NCI-H82 (cell line): ENCODE measurements at regions not wholly inside any gene's neighbourhood (a gene's known extent, or its start where the extent isn't known, plus 50 kb on each side); places are given as distances from the start of the nearest gene placed in this dataset.
A peak's percentile ranks its signal among the peaks of the same experiment; 100 is the strongest.
"Not testable (repeated sequence)": the region's sequence is repeated elsewhere in the genome, so short reads cannot be mapped to it uniquely, and the experiment has no call there.

Source experiments
- DNase-seq: peaks from one replicate; lab custom pipeline; 2025; lab: John Stamatoyannopoulos, UW

DNA sequence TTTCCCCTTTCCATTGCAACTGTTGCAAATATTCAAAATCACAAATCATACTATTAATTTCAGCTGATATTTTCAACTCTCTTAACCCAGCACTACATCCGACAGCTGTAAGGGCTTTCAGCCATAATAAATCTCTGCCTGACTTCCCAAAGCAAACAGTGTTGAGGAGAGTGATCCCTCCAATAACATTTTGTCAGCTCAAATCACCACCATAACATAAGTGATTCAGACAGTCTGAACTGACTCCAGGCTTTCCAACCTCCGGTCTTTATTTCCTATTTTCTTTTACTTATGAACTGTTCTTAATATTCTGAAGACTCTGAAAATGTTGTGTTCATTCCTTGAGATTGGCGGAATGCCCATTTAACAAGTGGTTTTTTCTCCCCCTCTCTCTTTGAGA is 1085.9 kb downstream of the GATA3 start:
- peak; percentile 9 for DNase-seq

DNA sequence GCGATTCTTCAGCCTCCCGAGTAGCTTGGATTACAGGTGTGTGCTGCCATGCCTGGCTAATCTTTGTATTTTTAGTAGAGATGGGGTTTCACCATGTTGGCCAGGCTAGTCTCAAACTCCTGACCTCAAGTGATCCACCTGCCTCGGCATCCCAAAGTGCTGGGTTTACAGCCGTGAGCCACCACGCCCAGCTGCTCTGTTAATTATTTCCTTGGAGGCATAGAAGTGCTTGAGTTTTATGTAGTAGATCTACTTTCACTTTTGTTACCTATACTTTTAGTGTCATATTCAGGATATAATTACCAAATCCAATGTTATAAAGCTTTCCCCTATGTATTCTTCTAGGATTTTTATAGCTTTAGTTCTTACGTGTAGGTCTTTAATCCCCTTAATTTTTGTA is 1093.0 kb downstream of the GATA3 start:
- no peak for DNase-seq

DNA sequence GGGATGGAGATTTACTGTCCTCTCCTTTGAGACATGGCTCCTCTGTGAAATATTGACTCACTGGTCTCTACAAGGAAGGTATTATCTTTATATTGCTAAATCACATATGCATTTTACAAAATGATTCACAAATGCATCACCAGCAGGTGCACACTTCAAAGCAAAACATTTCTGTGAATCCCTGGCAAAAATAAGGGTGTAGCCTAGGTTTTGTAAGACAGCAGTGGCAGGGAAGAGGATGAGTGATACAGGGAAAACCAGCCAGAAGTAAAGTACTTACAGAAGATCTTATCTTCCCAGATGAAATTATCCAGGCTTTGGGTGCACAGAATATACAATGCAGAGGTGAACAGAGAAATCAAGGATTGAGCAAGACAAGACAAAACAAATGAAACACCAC is 1094.6 kb downstream of the GATA3 start:
- no peak for DNase-seq

DNA sequence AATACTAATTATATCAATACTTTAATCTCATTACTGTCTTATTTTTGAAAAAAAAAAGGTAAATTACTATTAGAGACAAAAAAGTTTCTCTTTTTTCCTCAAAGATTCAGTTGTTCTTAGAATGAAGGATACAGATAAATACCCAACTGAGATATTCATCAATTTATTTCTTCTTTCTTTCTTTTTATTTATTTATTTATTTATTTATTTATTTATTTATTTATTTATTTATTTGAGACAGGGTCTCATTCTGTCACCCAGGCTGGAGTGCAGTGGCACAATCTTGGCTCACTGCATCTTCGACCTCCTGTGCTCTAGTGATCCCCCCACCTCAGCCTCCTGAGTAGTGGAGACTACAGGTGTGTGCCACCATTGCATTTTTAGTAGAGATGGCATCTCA is 1098.6 kb downstream of the GATA3 start:
- DNase-seq: not testable (repeated sequence)

DNA sequence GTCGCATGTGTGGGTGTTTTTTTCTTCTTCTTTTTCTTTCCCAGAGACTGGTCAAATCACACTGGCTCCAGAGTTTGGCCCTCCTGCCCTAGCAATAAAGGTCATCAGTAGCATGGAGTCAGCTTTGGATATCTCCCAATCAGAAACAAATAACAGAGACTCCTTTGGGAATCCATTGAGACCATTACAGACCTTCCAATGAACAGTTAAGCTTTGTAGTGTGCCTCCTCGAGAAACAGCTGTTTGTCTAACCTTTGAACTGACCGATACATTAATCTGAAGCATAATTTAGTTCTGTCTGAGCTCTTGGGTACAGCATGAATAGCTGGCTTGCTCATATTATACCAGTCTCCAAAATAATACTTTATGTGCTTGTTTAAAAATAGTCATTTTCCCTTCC is 1103.2 kb downstream of the GATA3 start:
- no peak for DNase-seq

DNA sequence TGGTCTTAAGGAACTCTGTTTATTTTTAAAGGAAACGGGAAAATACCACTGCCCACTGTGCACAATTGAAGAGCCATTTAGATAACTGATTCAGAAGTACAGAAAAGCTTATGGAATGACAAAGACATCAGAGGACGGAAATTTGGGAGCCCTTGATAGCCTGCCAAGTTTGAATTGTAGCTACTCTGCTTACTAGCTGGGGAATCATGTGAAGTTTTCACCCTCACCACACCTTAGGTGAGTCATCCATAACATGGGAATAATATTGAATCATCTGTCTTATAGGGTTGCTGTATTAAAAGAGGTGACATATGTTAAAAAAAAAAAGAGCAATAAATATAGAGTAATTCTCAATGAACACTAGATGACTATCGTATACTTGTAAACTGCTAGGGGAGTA is 1104.2 kb downstream of the GATA3 start:
- no peak for DNase-seq

DNA sequence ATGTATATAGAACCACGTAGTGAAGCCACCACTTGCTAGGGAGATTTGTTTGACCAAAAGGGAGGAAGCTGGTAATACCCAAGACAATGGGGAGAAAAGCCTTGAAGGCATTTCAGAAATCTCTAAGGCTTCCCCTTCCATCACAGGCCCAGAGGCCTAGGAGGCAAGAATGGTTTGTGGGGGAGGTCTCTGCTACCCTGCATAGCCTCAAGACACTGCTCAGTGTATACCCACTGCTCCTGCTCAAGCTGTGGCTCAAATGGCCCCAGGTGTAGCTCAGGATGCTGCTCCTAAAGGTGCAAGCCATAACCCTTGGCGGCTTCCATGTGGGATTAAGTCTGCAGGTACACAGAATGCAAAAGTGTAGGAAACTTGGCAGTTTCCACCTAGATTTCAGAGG is 1105.8 kb downstream of the GATA3 start:
- no peak for DNase-seq

DNA sequence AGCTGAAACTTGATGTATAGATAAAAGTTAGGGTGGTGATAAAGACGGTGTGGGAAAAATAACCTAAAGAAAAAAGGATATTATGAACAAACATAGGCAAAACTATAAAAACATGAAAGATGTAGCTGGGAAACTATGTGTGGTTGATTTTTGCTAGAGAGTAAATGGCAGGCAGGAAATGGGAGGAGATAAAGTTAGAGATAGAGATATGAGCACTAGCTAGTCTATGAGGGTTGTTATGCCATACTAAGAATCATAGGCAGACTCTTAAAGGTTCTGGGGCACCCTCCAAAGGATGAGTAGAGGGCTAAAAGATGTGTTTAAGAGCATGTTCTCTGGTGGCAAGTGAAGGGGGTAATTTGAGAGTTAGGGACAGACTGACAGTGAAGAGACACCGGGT is 1109.2 kb downstream of the GATA3 start:
- DNase-seq: no peak

DNA sequence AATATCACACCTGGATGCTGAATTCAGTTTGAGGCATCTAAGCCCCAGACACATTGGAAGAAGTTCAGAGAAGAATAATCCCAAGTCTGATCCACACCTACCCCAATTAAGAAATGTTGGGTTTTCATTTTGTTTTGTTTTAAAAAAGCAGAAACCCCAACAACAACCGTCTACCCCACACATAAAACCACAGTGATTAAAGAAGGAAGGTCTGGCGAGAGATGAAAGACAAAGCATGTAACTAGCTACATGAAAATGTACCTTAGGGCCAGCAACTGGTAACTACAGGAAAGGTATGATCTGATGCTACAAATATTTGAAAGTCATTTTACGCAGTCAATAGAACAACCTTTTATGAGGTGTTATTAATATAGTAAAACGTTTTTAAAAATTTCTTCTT is 1112.3 kb downstream of the GATA3 start:
- DNase-seq: no peak

DNA sequence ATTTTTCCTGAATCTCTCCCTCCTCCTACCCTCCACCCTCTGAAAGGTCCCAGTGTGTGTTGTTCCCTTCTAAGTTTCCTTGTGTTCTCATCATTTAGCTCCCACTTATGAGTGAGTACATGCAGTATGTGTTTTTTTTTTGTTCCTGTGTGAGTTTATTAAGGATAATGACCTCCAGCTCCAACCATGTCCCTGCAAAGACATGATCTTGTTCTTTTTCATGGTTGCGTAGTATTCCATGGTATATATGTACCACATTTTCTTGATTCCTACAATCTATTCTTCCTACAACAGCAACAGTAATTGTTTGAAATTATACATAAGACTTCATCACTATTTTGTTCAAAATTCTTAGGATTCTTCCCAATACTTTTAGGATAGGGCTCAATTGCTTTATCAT is 1117.8 kb downstream of the GATA3 start:
- no peak for DNase-seq

DNA sequence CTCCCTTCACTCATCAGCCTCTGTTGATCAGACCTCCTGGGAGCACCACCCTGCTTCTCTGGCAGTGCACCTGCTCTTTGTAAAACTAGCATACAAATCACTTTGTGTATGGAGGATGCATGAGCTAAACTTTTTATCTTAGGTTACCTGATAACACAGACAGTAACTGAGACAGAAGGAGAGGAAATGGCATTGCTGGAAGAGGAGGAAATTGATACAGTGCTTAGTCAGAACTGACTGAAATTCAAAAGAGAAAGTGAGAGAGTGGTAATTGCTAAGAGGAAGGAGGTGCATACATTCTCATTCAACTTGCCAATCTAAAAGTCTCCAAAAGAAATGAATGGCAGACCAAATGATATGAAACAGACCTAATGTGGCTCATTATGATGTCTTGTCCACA is 1120.7 kb downstream of the GATA3 start:
- DNase-seq: no peak

DNA sequence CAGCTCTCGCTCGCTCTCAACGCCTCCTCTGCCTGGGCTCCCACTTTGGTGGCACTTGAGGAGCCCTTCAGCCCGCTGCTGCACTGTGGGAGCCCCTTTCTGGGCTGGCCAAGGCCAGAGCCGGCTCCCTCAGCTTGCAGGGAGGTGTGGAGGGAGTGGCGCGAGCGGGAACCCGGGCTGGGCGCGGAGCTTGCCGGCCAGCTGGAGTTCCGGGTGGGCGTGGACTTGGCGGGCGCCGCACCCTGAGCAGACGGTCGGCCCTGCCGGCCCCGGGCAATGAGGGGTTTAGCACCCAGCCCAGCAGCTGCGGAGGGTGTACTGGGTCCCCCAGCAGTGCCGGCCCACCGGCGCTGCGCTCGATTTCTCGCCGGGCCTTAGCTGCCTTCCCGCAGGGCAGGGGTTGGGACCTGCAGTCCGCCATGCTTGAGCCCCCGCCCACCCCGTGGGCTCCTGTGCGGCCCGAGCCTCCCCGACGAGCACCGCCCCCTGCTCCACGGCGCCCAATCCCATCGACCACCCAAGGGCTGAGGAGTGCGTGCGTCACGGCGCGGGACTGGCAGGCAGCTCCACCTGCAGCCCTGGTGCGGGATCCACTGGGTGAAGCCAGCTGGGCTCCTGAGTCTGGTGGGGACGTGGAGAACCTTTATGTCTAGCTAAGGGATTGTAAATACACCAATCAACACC is 1128.9 kb downstream of the GATA3 start:
- not testable (repeated sequence) for DNase-seq

DNA sequence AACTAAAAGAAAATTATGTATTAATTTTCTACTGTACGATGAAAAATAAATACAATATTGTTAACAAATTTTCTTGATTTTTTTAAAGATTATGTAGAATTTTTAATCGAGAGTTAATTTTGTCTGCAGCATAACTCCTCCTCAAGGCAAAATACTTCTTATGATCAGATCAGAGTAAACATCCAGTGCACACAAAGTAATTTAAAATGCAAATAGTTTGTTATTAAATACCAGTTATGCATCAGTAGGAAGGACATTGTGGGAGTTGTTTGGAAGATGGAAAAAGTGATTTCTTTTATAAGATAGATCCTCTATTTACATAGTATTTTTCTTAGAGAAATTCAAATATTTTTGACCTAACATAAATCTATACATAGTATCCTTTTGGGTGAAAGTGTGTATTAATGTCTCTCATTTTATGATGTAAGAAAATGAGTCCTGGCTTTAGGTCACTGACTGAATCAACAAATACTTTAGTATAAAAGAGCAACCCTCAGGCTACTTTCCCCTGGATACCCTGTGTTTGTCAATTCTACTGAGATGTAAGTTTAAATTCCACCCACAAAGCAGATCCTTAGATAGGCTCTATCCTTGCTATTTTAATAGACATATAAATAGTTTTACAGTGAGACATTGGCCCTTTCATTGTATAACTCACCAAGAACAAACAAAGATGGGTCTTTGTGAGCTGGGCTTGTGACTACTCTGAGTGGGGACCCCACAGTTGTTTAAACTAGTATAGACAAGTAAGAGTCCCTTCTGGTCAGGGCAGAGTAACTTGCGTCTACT is 1133.7 kb downstream of the GATA3 start:
- no peak for DNase-seq

DNA sequence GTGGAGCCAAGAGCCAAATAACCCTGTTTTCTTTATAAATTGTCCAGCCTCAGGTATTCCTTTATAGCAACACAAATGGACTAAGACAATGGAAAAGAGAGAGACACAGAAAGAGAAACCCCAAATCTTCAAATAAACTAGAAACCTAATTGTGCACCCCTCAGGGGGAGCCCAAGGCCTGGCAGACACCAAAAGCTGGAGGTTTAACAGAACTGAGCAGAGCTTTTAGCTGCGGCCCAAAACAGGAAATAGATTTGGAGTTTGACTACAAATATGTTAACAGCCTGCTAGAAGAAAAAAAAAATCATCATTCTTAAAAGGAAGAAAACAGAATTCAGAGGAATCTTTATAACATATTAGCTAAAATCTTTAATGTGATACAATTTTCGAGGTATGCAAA is 1135.0 kb downstream of the GATA3 start:
- DNase-seq: no peak

DNA sequence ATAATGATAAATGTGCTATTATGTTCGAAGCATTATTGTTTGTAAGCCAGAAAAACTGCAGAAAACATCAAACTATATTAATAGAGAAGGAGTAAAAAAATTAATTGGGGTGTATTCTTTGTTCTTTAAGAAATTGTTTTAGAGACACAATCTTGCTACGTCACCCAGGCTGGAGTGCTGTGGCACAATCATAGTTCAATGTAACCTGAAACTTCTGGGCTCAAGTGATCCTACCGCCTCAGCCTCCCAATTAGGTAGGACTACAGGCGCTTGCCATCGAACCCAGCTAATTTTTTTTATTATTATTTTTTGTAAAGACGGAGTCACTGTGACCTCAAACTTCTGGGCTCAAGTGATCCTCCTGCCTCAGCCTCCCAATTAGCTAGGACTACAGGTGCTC is 1138.6 kb downstream of the GATA3 start:
- no peak for DNase-seq

DNA sequence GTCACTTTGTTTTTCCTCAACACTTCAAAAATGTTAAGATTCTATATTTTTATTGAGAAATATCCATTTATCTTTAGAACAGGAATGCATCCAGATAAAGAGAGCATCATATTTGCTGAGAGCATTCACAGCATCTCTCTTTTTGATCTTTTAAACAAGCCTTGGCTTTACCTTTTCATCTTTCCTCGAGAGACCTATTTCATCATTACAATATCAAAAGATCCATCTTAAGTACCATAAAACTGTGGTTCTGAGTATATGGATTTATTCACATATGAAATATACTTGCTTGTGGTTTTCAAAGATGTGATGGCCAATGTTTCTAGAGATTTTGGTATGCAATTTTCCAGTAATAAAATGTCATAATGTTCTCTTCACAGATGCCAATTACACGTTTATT is 1140.9 kb downstream of the GATA3 start:
- no peak for DNase-seq

DNA sequence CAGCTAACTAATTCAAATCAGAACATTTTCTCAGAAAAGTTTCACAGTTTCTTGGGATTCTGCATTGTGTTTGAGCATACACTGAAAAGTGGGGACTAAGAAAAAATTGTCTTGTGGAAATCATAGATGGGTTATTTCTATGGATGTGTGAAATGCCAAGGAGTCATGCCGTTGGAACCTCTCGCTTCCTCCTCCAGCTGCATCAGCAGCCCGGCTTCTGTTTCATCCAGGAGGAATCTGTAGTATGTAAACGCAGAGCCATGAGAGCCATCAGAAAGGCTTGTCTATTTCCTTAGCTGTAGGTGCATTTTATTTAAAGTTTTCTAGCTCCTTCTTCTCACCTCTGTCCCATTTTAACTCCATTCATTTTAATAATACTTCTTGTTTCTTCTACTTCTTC is 1144.1 kb downstream of the GATA3 start:
- DNase-seq: no peak

DNA sequence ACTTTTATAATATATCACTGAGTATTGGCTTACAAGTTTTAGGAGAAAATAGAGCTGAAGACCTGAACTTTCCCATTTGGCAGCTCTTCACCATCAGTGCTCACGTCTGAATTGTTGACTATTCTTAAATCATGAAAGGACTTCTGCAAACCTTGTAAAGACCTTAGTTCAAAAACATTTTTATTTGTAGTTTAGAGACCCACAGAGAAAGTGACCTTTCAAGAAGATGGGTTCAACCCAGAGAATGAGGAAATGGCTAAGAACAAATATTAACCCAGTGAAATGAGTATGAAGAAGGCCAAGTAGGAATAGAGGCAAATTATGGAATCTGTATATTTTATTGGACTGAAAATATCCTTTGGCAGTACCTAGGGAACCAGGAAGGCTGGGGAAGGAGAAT is 1151.1 kb downstream of the GATA3 start:
- DNase-seq: no peak

DNA sequence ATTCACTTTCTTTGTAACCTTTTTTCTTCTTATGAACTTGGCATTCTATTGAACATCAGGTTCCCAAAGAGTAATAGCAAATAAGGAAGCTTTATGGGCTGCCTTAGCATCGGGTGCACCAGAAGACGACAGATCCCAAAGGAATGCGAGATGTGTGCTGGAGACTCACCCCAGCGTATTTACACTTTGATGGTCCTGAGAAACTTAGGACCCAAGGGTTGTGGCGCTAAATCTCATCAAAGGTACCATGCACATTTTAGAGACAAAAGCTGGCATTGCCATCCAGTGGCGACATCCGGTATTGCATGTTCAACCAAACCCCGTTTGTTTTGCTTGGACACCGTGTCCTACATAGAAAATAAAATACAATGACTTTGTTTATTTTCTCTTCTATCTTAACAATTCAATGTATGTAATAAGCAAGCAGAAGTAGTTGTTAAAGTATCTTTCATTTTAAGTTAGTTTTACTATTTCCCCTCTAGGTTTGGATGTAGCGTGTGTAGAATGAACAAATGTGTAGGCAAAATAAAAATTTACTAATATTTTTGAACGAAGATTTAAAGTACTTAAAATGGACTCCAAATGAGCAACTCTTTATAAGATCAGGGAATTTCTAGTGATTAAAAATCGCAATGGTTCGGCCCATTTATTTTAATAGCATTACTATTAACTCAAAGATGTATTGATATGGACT is 1154.8 kb downstream of the GATA3 start:
- DNase-seq: peak; percentile 76

DNA sequence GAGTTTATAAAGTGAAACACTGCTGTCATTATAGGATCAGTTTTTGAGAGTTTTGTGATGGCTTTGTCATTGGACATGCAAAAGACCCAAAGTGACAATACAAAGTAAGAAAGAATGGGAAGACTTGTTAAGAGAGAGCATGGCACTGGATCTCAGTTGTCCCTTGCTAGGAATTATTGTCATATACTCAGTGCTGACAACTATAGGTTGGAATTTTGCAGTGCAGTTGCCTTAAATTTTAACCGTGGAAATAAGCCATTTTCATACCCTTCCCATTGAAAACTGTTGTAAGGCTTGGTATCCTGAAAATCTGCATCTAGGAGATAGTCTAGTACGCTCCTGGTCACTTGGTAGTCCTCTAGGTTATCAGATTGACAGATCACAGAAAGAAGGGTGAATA is 1156.7 kb downstream of the GATA3 start:
- peak; percentile 7 for DNase-seq

DNA sequence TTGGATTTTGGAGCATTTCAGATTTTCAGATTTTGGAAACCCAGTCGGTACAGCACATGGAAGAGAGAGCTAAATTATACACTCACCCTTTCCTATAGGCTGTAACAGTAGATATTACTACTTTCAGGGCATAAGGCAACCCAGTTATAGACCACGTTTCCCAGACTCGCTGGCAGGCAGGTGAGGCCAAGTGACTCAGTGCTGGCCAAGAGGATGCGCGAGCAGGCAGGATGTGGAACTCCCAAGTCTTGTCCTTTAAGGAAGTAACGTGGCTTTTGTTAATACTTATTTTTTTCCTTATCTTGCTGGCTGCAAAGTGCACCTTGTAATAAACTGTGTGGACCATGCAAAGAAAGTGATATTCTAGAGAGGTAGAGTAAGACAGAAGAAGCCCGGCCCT is 1160.1 kb downstream of the GATA3 start:
- DNase-seq: no peak

DNA sequence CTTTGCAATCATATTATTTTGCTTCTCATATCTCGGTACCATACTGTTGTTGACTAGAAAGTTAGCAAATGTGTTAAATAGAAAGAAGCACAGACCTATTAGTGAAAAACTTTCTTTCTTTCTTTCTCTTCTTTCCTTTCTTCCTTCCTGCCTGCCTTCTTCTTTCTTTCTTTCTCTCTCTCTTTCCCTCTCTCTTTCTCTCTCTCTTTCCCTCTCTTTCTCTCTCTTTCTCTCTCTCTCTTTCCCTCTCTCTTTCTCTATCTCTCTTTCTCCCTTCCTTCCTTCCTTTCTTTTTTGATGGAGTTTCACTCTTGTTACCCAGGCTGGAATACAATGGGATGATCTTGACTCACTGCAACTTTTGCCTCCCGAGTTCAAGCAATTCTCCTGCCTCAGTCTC is 1160.6 kb downstream of the GATA3 start:
- no peak for DNase-seq

DNA sequence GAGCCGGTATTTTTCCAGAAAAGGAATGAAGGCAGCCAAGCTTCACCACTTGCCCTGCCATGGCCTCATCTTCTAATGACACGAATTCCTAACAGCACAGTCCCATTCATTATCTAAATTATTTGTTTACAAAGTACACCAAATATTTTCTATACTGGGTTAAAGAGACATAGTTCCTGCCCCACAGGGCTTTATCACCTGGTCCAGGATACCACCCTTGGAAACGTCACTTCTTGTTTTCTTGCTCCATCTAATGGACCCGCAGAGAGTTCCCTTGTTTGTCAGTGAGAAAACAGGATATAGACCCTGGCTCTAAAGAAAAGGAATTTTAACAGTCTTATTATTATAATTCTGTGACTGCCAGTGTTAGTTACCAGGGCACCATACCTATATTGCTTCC is 1165.4 kb downstream of the GATA3 start:
- DNase-seq: no peak
